Retinal pigment epithelial cell (primary cell): ENCODE measurements at regions not wholly inside any gene's neighbourhood (a gene's known extent, or its start where the extent isn't known, plus 50 kb on each side); places are given as distances from the start of the nearest gene placed in this dataset.
"Not testable (repeated sequence)": the region's sequence is repeated elsewhere in the genome, so short reads cannot be mapped to it uniquely, and the experiment has no call there.

ENCODE experiments used
- DNase-seq: peaks from one replicate; pipeline ENCODE4 v3.0.0-alpha.2; 2010; ENCODE audit warnings: low read depth
- H3K4me3 ChIP-seq: 2 replicates; pipeline ENCODE4 v1.5.1; 2011; ENCODE audit warnings: mild to moderate bottlenecking, low read length, control low read depth, moderate library complexity
- CTCF ChIP-seq: conservative IDR thresholded peaks from 2 replicates; pipeline ENCODE4 v1.5.1; 2011; ENCODE audit warnings: low read depth, low read length, control low read depth, inconsistent platforms

- no peak for TF ChIP-seq CTCF
- DNase-seq, result no peak
- H3K4me3 ChIP-seq, result no peak overlapping the region
Observed at GRCh38 chr6:150308812-150309645, 59.8 kb upstream of the IYD start.

DNA sequence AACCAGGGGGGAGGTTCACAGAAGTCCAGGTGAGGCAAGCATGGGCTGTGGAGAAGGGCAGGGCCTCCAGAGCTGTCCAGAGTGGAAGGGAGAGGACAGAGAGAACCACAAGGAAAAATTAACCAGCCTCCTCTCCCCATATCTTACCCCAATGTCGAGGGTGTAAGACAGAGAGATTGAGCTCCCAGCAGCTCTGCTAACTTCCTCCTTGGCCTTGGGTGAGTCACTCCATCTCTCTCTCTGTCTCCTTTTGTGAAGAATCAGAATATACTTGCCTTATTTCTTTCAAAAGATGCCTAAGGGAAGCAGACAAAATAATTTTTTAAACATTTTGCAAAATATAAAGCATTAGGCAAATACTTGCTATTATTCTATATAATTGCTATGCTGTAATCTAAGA is 58.3 kb upstream of the IYD start:
- TF ChIP-seq CTCF, result no peak
- no peak overlapping the region for H3K4me3 ChIP-seq
- DNase-seq, result no peak

DNA sequence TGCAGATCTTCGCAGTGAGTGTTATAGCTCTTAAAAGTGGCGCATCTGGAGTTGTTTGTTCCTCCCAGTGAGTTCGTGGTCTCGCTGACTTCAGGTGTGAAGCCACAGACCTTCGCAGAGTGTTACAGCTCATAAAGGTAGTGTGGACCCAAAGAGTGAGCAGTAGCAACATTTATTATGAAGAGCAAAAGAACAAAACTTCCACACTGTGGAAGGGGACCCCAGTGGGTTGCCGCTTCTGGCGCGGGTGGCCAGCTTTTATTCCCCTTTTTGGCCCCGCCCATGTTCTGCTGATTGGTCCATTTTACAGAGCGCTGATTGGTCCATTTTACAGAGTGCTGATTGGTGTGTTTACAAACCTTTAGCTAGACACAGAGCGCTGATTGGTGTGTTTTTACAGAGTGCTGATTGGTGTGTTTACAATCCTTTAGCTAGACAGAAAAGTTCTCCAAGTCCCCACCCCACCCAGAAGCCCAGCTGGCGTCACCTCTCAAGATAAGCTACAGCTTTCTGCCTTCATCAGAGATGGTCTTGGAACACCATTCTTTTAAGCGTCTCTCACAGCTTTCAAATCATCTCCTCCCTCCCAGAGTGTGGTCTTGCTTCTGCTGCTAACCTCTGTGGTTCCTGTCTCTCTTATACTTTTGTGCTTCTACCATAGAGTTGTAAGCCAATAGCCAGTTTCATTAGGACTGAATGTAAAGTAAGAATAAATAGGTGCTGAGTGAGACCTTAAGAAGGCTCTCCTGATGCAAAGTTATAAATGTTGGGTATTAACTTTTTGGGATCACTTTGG is 57.5 kb upstream of the IYD start:
- DNase-seq, H3K4me3 ChIP-seq: not testable (repeated sequence)

- DNase-seq, result no peak
- no peak for TF ChIP-seq CTCF
- H3K4me3 ChIP-seq, result no peak overlapping the region
Observed at GRCh38 chr6:150312395-150312794, 56.4 kb upstream of the IYD start.

DNA sequence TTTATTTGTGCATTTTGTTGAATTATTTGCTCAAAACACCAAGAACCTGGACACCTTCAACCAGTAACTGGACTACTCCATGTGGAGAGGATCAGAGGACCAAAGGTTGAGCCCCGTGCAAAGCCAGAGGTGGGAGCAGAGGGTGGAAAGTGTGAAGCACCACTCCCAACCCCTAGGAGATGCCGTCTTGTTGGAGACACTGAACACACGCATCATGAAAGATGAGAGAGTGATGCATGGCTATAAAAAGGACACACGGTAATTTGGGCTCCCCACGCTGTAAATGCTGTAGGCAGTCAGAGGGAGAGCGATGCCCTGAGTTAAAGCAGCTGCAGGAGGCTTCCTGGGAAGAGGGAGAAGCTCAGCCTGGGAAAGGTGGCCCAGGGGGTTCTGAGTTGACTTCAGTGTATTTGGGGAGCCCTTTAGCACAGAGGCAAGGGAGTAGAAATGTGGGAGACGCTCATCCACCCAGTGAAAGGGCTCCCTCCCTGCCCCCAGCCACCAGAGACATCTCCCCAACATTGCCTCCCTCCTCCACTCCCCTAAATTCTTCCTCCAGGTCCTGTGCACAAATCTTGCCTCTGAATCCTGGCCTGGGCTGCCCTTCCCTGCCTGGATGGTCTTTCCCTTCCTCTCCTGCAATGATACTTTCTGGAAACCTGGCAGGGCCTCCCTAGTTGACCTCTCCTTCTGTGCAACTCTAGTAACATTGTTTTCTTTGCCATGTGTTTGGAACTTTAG is 55.8 kb upstream of the IYD start:
- no peak for TF ChIP-seq CTCF
- H3K4me3 ChIP-seq, result no peak overlapping the region
- no peak for DNase-seq

GRCh38 chr6:150313781-150314180 is 55.0 kb upstream of the IYD start:
- DNase-seq, result no peak
- no peak for TF ChIP-seq CTCF
- no peak overlapping the region for H3K4me3 ChIP-seq
